ENCODE measurements at regions not wholly inside any gene's neighbourhood (a gene's known extent, or its start where the extent isn't known, plus 50 kb on each side); places are given as distances from the start of the nearest gene placed in this dataset.
"Not testable (repeated sequence)": the region's sequence is repeated elsewhere in the genome, so short reads cannot be mapped to it uniquely, and the experiment has no call there.

- Histone ChIP-seq H3K27me3 (ENCODE audit: control insufficient read depth in 1 of 2, insufficient read depth in 2 of 2, low read length in 2 of 2) (no peaks in the 10 kb centered on the region), H3K9ac (ENCODE audit: low read length in 2 of 2) (no peak overlapping the region), H3K27ac (ENCODE audit: low read length) (no peak overlapping the region), H3K4me3 (ENCODE audit: low read length in 2 of 2) (no peak overlapping the region), H3K36me3 (ENCODE audit: control insufficient read depth in 2 of 2, insufficient read depth in 2 of 2, low read length in 2 of 2) (no peaks in the 10 kb centered on the region), H3K4me1 (ENCODE audit: control insufficient read depth, insufficient read depth, low read length) (no peaks in the 10 kb centered on the region), H3K9me3 (ENCODE audit: control insufficient read depth in 2 of 2, low read length in 2 of 2) (no peaks in the 10 kb centered on the region)
Measured at GRCh38 chr5:164230341-164230740, 724.9 kb downstream of the MAT2B start.

- Histone ChIP-seq H3K9ac (ENCODE audit: low read length in 2 of 2) (no peak overlapping the region), H3K27me3 (ENCODE audit: control insufficient read depth in 1 of 2, insufficient read depth in 2 of 2, low read length in 2 of 2) (no peaks in the 10 kb centered on the region), H3K9me3 (ENCODE audit: control insufficient read depth in 2 of 2, low read length in 2 of 2) (no peaks in the 10 kb centered on the region), H3K27ac (ENCODE audit: low read length) (no peak overlapping the region), H3K4me1 (ENCODE audit: control insufficient read depth, insufficient read depth, low read length) (no peaks in the 10 kb centered on the region), H3K36me3 (ENCODE audit: control insufficient read depth in 2 of 2, insufficient read depth in 2 of 2, low read length in 2 of 2) (no peaks in the 10 kb centered on the region), H3K4me3 (ENCODE audit: low read length in 2 of 2) (no peak overlapping the region)
Measured at GRCh38 chr5:164233791-164234190, 728.4 kb downstream of the MAT2B start.

GRCh38 chr5:164234321-164234720 is 728.9 kb downstream of the MAT2B start:
- no peaks in the 10 kb centered on the region for H3K27me3 ChIP-seq (ENCODE audit: control insufficient read depth in 1 of 2, insufficient read depth in 2 of 2, low read length in 2 of 2)
- H3K4me1 ChIP-seq (ENCODE audit: control insufficient read depth, insufficient read depth, low read length) = no peaks in the 10 kb centered on the region
- H3K36me3 ChIP-seq (ENCODE audit: control insufficient read depth in 2 of 2, insufficient read depth in 2 of 2, low read length in 2 of 2) = no peaks in the 10 kb centered on the region
- H3K4me3 ChIP-seq (ENCODE audit: low read length in 2 of 2) = no peak overlapping the region
- H3K9ac ChIP-seq (ENCODE audit: low read length in 2 of 2) = no peak overlapping the region
- H3K27ac ChIP-seq (ENCODE audit: low read length) = no peak overlapping the region
- H3K9me3 ChIP-seq (ENCODE audit: control insufficient read depth in 2 of 2, low read length in 2 of 2) = no peaks in the 10 kb centered on the region

DNA sequence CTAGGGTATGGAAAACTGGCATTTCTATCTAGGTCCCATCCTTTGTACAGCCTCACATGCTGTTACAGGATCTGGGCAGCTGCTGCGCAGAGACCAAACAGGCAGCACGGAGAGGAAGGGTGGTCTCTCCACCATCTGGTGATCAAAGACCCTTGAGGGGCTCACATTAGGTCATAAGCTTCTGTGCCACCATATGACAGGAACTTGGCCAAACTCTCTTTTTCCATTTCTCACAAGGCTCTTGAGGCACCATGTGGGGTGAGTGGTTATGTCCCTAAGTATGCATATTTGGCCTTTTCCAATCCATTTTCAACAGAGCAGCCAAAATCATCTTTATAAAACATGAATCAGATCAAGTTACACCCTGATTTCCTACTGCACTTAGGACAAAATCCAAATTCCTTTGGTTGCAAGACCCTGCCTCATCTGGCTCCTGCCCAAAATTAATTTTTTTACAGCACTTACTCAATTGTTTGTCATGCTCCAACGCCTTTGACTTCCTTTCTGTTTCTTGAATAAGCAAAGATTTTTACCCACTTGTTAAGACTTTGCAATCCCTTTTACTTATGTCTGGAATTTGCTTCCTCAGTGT is 730.0 kb downstream of the MAT2B start:
- Histone ChIP-seq H3K27me3 (ENCODE audit: control insufficient read depth in 1 of 2, insufficient read depth in 2 of 2, low read length in 2 of 2) (no peaks in the 10 kb centered on the region), H3K36me3 (ENCODE audit: control insufficient read depth in 2 of 2, insufficient read depth in 2 of 2, low read length in 2 of 2) (no peaks in the 10 kb centered on the region), H3K4me1 (ENCODE audit: control insufficient read depth, insufficient read depth, low read length) (no peaks in the 10 kb centered on the region), H3K4me3 (ENCODE audit: low read length in 2 of 2) (no peak overlapping the region), H3K9ac (ENCODE audit: low read length in 2 of 2) (no peak overlapping the region), H3K27ac (ENCODE audit: low read length) (no peak overlapping the region), H3K9me3 (ENCODE audit: control insufficient read depth in 2 of 2, low read length in 2 of 2) (no peaks in the 10 kb centered on the region)

- Histone ChIP-seq H3K4me1 (ENCODE audit: control insufficient read depth, insufficient read depth, low read length) (no peaks in the 10 kb centered on the region), H3K27me3 (ENCODE audit: control insufficient read depth in 1 of 2, insufficient read depth in 2 of 2, low read length in 2 of 2) (no peaks in the 10 kb centered on the region), H3K9me3 (ENCODE audit: control insufficient read depth in 2 of 2, low read length in 2 of 2) (no peaks in the 10 kb centered on the region), H3K27ac (ENCODE audit: low read length) (no peak overlapping the region), H3K4me3 (ENCODE audit: low read length in 2 of 2) (no peak overlapping the region), H3K36me3 (ENCODE audit: control insufficient read depth in 2 of 2, insufficient read depth in 2 of 2, low read length in 2 of 2) (no peaks in the 10 kb centered on the region), H3K9ac (ENCODE audit: low read length in 2 of 2) (no peak overlapping the region)
Measured at GRCh38 chr5:164237486-164237885, 732.1 kb downstream of the MAT2B start.

DNA sequence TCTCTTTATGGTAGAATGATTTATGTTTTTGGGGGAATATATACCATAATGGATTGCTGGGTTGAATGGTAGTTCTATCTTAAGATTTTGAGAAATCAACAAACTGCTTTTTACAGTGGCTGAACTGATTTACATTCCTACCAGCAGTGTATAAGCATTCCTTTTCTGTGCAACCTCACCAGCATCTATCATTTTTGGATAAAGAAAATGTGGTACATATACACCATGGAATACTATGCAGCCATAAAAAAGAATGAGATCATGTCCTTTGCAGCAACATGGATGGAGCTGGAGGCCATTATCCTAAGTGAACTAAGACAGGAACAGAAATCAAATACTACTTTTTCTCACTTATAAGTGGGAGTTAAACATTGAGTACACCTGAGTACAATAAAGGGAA is 746.4 kb downstream of the MAT2B start:
- not testable (repeated sequence) for H3K9ac ChIP-seq (ENCODE audit: low read length in 2 of 2); H3K27ac ChIP-seq (ENCODE audit: low read length); H3K27me3 ChIP-seq (ENCODE audit: control insufficient read depth in 1 of 2, insufficient read depth in 2 of 2, low read length in 2 of 2); H3K9me3 ChIP-seq (ENCODE audit: control insufficient read depth in 2 of 2, low read length in 2 of 2); H3K4me3 ChIP-seq (ENCODE audit: low read length in 2 of 2); H3K36me3 ChIP-seq (ENCODE audit: control insufficient read depth in 2 of 2, insufficient read depth in 2 of 2, low read length in 2 of 2); H3K4me1 ChIP-seq (ENCODE audit: control insufficient read depth, insufficient read depth, low read length)

GRCh38 chr5:164253764-164254163 is 748.3 kb downstream of the MAT2B start:
- Histone ChIP-seq H3K9ac (ENCODE audit: low read length in 2 of 2) (no peak overlapping the region), H3K4me1 (ENCODE audit: control insufficient read depth, insufficient read depth, low read length) (no peaks in the 10 kb centered on the region), H3K36me3 (ENCODE audit: control insufficient read depth in 2 of 2, insufficient read depth in 2 of 2, low read length in 2 of 2) (no peaks in the 10 kb centered on the region), H3K27me3 (ENCODE audit: control insufficient read depth in 1 of 2, insufficient read depth in 2 of 2, low read length in 2 of 2) (no peaks in the 10 kb centered on the region), H3K9me3 (ENCODE audit: control insufficient read depth in 2 of 2, low read length in 2 of 2) (no peaks in the 10 kb centered on the region), H3K4me3 (ENCODE audit: low read length in 2 of 2) (no peak overlapping the region), H3K27ac (ENCODE audit: low read length) (no peak overlapping the region)

DNA sequence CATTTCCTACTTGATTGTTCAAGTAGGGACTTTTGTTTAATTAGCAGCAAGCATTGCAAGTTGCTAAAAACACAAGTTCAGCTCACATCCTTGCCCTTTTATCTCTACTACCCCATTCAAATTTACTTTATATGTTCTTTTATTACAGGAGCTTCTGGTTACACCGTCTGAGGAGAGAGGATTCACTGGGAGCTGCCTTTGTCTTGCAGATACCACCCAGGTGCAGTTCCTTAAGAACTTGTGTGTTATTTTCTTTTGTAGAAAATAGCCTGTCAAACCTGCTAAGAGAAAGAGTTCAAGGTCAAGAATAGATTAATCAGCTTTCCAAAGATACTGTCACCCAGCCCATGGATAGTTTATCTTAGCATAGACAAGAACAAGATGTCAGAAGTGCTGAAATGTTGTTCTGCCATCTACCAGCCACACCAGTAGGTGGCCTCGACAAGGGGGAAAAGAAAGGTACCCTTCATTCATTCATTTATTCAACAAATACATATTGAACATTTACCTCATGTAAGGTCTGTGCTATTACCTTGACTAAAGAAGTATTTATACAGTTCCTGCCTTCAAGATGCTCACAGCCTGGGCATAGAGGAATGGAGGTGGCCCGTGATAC is 750.3 kb downstream of the MAT2B start:
- H3K27ac ChIP-seq (ENCODE audit: low read length) = no peak overlapping the region
- H3K4me1 ChIP-seq (ENCODE audit: control insufficient read depth, insufficient read depth, low read length) = no peaks in the 10 kb centered on the region

DNA sequence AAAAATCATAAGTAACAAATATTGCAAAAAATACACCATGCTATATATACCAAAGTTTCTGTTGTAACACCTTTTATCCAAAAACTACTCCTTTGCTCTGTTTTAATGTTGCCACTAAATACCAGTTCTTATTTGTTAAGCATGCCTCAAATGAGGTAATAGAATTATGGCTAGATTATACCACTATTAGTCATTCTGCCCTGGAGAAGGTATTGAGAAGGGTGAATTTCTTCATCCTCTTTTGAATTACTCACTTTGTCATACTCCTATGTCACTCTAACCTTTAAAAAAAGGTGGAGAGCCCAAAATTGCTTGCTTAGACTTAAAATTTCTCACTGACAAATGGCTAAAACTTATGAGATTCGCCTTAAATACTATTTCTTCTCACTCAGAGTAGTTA is 750.9 kb downstream of the MAT2B start:
- Histone ChIP-seq H3K9ac (ENCODE audit: low read length in 2 of 2) (no peak overlapping the region), H3K27ac (ENCODE audit: low read length) (no peak overlapping the region), H3K36me3 (ENCODE audit: control insufficient read depth in 2 of 2, insufficient read depth in 2 of 2, low read length in 2 of 2) (no peaks in the 10 kb centered on the region), H3K27me3 (ENCODE audit: control insufficient read depth in 1 of 2, insufficient read depth in 2 of 2, low read length in 2 of 2) (no peaks in the 10 kb centered on the region), H3K4me3 (ENCODE audit: low read length in 2 of 2) (no peak overlapping the region), H3K4me1 (ENCODE audit: control insufficient read depth, insufficient read depth, low read length) (no peaks in the 10 kb centered on the region), H3K9me3 (ENCODE audit: control insufficient read depth in 2 of 2, low read length in 2 of 2) (no peaks in the 10 kb centered on the region)

More for the DNA sequence above, 750.3 kb downstream of the MAT2B start:
- Histone ChIP-seq H3K9ac (ENCODE audit: low read length in 2 of 2) (no peak overlapping the region), H3K9me3 (ENCODE audit: control insufficient read depth in 2 of 2, low read length in 2 of 2) (no peaks in the 10 kb centered on the region), H3K27me3 (ENCODE audit: control insufficient read depth in 1 of 2, insufficient read depth in 2 of 2, low read length in 2 of 2) (no peaks in the 10 kb centered on the region), H3K36me3 (ENCODE audit: control insufficient read depth in 2 of 2, insufficient read depth in 2 of 2, low read length in 2 of 2) (no peaks in the 10 kb centered on the region), H3K4me3 (ENCODE audit: low read length in 2 of 2) (no peak overlapping the region)

DNA sequence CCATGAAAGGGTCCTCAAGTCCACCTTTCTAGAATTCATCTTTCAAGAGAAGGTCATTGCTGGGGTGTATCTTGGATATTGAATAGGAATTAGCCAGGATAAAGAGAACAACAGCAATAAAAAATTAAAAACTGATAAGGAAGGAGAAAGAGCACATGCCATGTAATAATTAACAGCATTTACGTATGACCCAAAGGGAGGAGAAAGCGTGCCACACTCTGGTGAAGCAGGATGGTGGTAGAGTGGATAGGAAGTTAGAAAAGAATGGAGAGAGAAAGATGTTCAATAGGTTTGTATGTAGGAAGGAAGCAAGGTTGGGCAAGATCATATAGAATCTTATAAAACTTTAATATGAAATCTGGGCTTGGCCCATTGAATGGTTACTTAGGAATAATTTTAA is 751.5 kb downstream of the MAT2B start:
- no peaks in the 10 kb centered on the region for H3K27me3 ChIP-seq (ENCODE audit: control insufficient read depth in 1 of 2, insufficient read depth in 2 of 2, low read length in 2 of 2)
- H3K27ac ChIP-seq (ENCODE audit: low read length) = no peak overlapping the region
- H3K4me1 ChIP-seq (ENCODE audit: control insufficient read depth, insufficient read depth, low read length) = no peaks in the 10 kb centered on the region
- H3K4me3 ChIP-seq (ENCODE audit: low read length in 2 of 2) = no peak overlapping the region
- no peaks in the 10 kb centered on the region for H3K9me3 ChIP-seq (ENCODE audit: control insufficient read depth in 2 of 2, low read length in 2 of 2)
- no peaks in the 10 kb centered on the region for H3K36me3 ChIP-seq (ENCODE audit: control insufficient read depth in 2 of 2, insufficient read depth in 2 of 2, low read length in 2 of 2)
- no peak overlapping the region for H3K9ac ChIP-seq (ENCODE audit: low read length in 2 of 2)

GRCh38 chr5:164265566-164265965 is 760.1 kb downstream of the MAT2B start:
- no peaks in the 10 kb centered on the region for H3K4me1 ChIP-seq (ENCODE audit: control insufficient read depth, insufficient read depth, low read length)
- H3K9me3 ChIP-seq (ENCODE audit: control insufficient read depth in 2 of 2, low read length in 2 of 2) = no peaks in the 10 kb centered on the region
- H3K9ac ChIP-seq (ENCODE audit: low read length in 2 of 2) = no peak overlapping the region
- H3K27me3 ChIP-seq (ENCODE audit: control insufficient read depth in 1 of 2, insufficient read depth in 2 of 2, low read length in 2 of 2) = no peaks in the 10 kb centered on the region
- H3K27ac ChIP-seq (ENCODE audit: low read length) = no peak overlapping the region
- H3K36me3 ChIP-seq (ENCODE audit: control insufficient read depth in 2 of 2, insufficient read depth in 2 of 2, low read length in 2 of 2) = no peaks in the 10 kb centered on the region
- H3K4me3 ChIP-seq (ENCODE audit: low read length in 2 of 2) = no peak overlapping the region

All from stomach smooth muscle (tissue), 2 donors.